Iris pigment epithelial cell (primary cell): ENCODE measurements at regions not wholly inside any gene's neighbourhood (a gene's known extent, or its start where the extent isn't known, plus 50 kb on each side); places are given as distances from the start of the nearest gene placed in this dataset.

Experiments used
- DNase-seq: peaks from one replicate; pipeline ENCODE4 v3.0.0-alpha.2; 2011; ENCODE audit warnings: low read depth

- peak; percentile 17 for DNase-seq
Measured at GRCh38 chr21:27768046-27768637, 801.3 kb upstream of the ADAMTS5 start.

DNA sequence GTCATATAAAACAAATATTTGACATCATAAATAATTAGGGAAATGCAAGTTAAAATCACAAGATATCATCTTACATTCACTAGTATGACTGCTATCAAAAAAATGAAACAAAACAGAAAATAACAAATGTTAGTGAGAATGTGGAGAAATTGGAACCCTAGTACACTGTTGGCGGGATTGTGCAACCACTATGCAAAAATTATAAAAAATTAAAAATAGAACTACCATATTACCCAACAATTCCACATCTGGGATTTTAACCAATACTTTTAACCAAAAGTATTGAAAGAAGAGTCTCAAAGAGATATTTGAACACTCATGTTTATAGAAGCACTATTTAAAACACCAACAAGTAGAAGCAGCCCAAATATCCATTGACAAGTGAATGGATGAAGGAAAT is 797.2 kb upstream of the ADAMTS5 start:
- DNase-seq: no peak

DNA sequence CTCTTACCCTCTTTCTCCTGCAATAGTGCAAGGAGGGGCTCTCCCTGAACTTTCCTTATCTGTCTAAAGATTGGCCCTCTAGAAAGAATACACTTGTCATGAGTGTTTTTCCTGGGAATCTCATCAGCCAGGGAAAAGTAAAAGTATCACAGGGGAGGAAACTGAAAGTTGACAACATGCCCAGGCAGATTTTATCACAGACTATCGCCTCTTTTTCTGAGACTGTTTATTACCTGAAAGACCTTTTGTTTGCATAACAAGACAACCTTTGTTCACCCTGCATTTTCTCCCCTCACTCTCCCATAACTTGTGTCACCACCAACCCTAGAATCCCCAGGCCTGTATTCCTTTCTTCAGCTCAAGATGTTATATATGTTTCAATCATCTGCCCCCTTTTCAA is 794.7 kb upstream of the ADAMTS5 start:
- no peak for DNase-seq

DNA sequence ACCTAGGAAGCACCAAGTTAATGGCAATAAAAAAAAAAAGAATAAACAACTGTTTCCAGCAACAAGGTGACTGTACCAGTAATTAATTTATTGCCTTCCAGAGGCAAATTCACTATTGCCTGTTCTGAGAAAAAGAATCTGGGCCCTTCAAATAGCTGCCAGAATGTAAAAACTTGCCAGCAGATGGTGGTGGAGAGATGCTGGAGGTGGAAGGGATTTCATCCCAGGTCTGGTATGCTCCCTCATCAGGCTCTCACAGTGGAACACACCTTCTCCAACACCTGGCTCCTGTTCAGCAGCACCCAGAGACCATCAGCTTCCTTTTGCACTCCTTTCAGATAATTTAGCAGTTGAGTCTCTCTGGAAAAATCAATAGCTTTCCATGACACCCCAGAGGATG is 792.9 kb upstream of the ADAMTS5 start:
- no peak for DNase-seq

DNA sequence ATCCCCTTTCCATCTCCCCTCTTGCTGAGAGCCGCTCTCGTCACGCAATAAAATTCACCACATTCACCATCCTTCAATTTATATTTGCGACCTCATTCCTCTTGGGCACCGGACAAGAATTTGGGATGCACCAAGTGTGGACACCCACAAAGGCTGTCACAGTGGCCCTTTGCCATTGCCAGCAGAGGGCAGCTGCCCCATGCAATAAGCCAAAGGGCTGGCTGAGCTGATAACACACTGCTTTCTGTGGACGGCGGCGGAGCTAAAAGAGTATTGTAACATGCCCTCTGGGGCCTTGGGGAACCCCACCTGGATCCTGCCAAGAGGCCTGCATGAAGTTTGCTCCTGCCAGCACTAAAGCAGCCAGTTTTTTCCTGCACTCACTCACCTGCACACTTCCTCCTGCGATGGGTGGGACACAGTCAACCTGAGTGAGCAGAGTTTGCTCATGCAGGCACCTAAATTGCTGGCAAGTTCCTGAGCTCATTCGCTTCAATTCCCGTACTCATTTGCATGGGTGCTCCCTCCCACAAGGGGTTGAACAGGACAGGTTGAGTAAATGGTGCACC is 792.3 kb upstream of the ADAMTS5 start:
- no peak for DNase-seq

DNA sequence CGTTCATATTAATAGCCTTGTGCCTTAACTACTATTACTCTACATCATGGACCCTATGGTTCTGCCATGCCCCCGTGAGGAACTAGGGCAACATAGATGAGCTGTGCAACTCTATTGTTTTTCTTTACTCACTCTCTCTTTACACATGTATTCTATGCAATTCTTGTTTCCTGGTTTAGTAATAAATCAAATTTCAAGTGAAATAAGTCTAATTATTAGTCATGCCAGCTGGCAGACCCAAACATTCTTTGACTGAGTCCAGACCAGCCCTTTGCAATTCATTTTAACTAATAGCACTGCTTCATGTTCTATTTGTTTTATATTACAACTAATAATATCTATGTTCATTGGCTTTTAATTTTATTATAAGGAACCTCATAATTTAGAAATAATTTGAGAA is 789.3 kb upstream of the ADAMTS5 start:
- no peak for DNase-seq

DNA sequence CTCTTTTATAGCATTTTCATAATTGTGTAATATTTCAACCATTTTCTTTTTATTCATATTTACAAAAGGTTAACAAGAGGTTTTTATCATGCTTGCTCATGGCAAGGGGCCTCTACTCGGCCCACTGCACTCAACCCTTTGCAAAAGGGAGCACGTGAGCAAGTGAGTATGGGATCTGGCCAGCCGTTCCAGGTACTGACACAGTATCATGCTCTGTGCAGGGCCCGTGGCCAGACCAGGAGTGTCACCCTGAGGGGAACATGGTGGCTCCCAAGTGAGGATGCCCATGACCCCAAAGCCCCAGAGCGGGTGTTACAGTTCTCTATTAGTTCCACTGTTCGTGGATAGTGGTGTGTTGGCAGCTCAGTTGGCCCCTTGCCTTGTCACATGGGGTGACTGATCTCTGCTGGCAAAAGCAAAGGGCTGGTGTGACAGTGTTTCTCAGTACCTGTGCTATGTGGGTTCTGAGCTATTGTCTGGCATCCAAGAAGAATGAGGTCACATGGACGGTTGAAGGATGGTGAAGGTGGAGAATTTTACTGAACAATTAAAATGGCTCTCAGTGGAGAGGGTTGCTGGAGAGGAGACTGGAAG is 777.2 kb upstream of the ADAMTS5 start:
- DNase-seq: no peak

GRCh38 chr21:27741736-27742135 is 774.8 kb upstream of the ADAMTS5 start:
- no peak for DNase-seq

GRCh38 chr21:27740084-27740483 is 773.2 kb upstream of the ADAMTS5 start:
- DNase-seq: no peak

GRCh38 chr21:27739187-27739586 is 772.3 kb upstream of the ADAMTS5 start:
- DNase-seq: no peak

GRCh38 chr21:27735699-27736098 is 768.8 kb upstream of the ADAMTS5 start:
- no peak for DNase-seq

GRCh38 chr21:27734146-27734545 is 767.3 kb upstream of the ADAMTS5 start:
- peak; percentile 93 for DNase-seq

DNA sequence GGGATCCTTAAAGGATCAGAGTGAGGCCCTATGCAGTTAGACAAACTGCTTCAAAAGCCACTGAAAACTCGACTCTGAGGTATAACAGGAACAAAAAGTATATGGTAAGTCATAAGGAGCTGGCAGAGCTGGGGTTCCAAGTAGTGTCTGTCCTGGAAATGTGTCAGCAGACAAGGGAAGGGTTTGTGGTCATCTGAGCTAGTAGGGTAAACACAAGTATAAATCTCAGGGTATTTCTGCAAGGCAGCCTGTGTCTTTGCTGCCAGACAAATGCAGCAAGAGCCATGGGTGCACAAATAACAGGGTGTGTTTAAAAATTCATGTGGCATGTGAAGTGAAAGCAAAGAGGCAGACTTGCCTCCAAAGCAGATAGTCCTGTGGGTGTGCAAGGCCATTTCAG is 759.0 kb upstream of the ADAMTS5 start:
- DNase-seq: peak; percentile 33

DNA sequence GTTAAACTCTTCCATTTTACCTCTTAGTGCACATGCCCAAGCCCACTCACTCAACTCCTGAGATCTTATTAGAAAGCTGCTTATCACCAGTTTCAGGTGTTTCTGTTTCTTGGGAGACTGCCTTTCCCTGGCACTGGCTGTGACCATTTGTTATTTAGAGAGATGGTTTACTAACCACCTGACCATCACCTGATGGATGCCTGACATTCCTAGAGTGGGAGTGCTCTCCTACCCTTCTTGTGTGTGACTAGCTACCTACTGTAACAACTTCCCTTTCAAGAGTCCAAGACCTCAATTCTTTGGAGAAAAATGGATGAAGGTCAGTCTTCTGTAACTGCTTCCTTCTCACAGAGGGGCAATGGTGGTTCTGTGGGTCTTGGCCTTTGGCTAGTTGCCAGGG is 755.2 kb upstream of the ADAMTS5 start:
- no peak for DNase-seq

DNA sequence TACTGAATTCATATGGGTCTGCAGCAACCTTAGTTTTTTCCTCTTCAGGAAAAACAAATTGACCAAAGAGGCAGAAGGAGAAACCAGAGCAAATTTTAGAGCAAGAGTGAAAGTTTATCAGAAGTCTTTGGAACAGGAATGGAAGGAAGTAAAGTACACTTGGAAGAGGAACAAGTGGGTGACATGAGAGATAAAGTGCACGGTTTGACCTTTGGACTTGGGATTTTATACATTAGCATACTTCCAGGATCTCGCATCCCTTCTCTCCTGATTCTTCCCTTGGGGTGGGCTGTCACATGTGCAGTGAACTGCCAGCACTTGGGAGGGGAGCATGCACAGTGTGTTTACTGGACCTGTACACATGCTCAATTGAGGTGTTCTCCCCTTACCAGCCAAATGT is 754.8 kb upstream of the ADAMTS5 start:
- DNase-seq: no peak

DNA sequence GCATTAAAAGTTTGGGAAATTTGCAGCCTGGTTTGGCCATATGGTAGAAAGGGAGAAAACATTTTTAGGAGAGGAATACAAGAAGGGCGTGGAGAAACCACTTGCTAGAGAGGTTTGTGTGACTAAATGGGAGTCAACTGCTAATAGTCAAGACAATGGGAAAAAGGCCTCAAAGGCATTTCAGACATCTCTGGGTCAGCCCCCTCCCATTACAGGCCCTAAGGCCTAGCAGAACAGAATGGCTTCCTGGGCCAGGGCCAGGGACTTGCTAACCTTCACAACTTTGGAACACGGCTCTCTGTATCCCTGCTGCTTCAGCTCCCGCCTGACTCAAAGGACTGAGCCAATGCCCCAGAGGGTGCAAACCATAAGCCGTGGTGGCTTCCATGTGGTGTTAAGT is 752.3 kb upstream of the ADAMTS5 start:
- no peak for DNase-seq

- no peak for DNase-seq
Measured at GRCh38 chr21:27715131-27715530, 748.2 kb upstream of the ADAMTS5 start.

GRCh38 chr21:27713154-27714109 is 746.5 kb upstream of the ADAMTS5 start:
- DNase-seq: no peak

DNA sequence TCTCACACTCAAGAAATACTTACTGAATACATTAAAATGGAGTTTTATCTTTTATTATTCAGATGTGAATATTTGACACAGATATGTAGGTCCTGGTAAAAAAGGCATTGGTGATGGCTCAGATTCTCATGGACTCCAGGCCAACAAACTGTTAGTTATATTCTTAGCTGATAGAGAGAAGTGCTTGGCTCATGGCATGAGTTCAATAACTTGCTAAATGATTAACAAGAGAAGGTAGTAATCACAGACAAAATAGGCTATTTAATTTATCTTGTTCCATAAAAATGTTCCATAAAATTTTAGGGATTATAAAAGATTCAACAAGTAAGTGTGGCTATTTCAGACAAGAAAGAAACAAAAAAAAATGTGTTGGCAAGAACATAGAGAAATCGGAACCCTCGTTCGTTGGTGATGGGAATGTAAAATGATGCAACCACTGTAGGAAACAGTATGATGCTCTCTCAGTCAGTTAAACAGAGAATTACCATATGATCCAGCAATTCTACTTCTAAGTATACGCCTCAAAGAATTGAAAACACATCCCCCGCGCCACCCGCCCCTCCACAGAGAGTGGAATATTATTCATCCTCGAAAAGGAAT is 737.8 kb upstream of the ADAMTS5 start:
- no peak for DNase-seq

- no peak for DNase-seq
Measured at GRCh38 chr21:27703791-27704190, 736.9 kb upstream of the ADAMTS5 start.

- DNase-seq: peak; percentile 84
Measured at GRCh38 chr21:27700974-27701614, 734.2 kb upstream of the ADAMTS5 start.

GRCh38 chr21:27695246-27695645 is 728.4 kb upstream of the ADAMTS5 start:
- no peak for DNase-seq
